Cerebellar cortex (tissue), 1 donor: ENCODE measurements at regions not wholly inside any gene's neighbourhood (a gene's known extent, or its start where the extent isn't known, plus 50 kb on each side); places are given as distances from the start of the nearest gene placed in this dataset.
"Not testable (repeated sequence)": the region's sequence is repeated elsewhere in the genome, so short reads cannot be mapped to it uniquely, and the experiment has no call there.

ENCODE experiments used
- DNase-seq: peaks from one replicate; pipeline ENCODE4 v3.0.0-alpha.2; 2015; ENCODE audit warnings: low spot score

GRCh38 chr6:12348530-12349511 lies 58.7 kb downstream of the EDN1 start:
- DNase-seq = no peak

DNA sequence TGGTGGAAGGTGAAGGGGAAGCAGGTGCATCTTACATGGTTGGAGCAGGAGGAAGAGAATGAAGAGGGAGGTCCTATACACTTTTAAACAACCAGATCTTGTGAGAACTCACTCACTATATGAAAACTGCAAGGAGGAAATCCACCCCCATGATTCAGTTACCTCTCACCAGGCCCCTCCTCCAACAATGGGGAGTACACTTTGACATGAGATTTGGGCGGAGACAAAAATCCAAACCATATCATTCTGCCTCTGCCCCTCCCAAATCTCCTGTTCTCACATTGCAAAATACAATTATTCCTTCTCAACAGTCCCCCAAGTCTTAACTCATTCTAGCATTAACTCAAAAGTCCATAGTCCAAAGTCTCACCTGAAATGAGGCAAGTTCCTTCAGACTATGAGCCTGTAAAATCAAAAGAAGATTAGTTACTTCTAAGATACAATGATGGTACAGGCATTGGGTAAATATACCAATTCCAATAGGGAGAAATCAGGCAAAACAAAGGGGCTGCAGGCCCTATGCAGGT lies 60.5 kb downstream of the EDN1 start:
- DNase-seq = no peak

DNA sequence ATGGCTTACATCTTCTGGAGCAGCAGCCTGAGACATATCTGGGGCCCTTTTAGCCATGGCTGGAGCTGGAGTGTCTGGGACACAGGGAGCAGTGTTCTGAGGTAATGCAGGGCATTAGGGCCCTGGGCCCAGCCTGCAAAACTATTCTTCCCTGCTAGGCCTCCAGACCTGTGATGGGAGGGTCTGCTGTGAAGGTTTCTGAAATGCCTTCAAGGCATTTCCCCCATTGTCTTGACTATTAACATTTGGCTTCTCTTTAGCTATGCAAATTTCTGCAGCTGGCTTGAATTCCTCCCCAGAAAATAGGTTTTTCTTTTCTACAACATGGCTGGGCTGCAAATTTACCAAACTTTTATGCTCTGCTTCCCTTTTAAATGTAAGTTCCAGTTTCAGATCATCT lies 61.5 kb downstream of the EDN1 start:
- DNase-seq = no peak

DNA sequence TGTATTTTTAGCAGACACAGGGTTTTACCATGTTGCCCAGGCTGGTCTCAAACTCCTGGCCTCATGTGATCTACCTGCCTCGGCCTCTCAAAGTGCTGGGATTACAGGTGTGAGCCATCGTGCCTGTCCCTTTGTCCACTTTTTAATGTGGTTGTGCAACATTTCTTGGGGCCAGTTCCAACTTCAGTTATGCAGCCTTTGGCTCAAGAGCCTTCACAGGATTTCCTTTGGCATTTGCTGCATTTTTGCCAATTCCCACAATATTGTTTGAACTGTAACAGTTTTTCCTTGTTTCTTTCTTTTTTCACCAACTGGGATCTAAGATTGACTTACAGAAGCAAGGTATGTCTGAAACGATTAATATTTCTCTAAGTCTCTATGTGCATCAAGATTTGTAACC lies 63.6 kb downstream of the EDN1 start:
- no peak for DNase-seq

GRCh38 chr6:12354499-12354898 lies 64.3 kb downstream of the EDN1 start:
- no peak for DNase-seq

DNA sequence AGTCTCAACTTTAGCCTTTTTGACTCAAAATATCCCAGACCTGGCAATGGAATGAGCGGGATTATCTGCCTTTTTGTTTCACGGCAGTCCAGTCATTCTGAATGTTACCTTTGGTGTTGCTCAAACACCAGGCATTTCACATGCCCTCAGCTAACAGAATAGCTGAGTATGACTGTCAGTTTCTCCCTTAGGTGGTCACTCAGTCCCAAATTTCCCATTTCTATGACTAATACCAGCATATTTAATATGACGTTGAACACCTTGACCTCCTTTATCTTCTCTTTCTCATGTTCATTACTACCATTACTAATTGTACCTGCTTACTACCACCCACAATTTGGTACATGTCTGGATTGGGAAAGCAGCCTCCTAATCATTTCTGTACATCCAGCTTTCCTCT lies 65.2 kb downstream of the EDN1 start:
- DNase-seq = no peak

GRCh38 chr6:12356431-12356830 lies 66.3 kb downstream of the EDN1 start:
- DNase-seq = no peak

GRCh38 chr6:12356983-12357972 lies 67.1 kb downstream of the EDN1 start:
- no peak for DNase-seq

DNA sequence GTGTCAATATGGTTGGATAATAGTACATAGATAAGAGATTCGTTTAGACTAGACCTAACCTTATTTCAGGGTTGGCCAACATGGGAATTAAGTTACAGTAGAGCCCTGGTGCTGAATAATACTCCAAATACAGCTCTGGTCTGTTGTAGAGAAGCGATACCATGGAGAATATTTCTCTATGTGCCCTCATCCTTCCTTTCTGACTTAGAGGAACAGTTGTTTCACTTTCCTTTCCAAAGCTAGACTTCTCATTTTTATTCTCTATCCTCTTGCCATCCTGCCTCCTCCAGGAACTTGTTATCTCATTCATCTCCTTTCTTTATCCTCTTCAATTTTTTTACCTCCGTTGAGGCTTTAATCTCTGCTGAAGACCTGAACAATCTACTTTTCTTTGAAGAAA lies 68.9 kb downstream of the EDN1 start:
- no peak for DNase-seq

DNA sequence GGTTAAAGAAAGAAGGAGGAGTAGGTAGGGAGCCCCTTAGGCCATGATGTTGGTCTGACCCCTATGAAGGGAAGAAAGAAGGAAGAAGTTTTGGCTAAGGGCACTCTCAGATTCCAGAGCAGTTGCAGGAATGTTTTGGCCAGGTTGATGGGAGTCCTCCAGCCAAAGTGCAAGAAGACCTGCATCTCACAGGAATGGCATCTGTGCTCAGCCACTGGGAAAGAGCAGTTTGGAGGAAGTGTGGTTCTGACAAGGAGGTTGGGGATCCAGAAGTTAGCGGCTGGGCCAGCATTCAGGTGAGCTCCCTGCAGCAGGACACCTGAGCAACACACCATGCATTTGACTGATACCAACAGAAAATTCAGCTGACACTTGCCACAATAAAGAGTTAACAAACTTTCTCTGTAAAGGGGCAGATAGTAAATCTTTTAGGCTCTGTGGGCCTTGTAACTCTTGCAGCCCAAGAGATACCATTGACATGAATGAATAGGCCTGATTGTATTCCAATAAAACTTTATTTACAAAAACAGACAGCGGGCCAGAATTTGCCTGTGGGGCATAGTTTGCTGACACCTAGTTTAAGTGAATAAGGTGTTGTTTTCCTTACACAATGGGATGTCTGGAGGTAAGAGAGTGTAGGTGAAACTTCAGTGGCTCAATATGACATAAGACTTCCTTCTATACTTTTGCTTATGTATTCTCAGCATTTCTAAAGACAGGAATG lies 71.0 kb downstream of the EDN1 start:
- DNase-seq = no peak

- DNase-seq = not testable (repeated sequence)
These were observed 73.1 kb downstream of the EDN1 start for GRCh38 chr6:12363277-12363650.

DNA sequence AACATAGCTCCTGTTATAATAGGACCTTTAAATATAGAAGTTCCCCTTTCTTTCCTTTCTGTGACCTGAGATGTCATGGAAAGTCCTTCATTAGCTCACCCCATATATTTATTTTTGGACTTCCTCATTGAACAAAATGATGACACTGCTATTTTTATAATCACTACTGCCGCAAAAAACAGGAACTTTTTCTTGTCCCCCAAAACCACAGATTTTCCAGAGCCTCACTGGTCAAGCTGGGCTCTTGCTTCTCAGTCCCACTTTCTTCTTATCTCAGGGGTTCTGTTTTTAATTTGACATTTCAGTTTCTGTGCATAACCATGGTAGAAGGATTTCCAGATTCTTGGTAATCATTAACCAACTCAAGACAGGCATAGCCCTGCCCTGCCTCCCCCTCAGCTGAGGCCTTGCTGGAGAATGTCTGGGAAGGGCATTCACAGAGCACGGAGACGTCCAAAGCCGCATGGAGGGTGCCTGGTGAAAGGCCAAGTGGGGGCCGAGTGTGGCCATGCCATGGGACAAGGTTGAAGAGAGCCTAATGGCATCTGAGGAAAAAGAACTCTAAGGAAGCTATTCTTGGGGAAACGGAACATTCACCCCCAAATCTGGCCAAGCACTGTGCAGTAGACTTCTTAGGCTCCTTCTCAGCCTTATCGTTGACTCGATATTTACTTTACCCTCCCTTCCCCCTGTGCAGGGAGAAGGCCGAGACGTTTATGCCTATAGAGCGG lies 73.7 kb downstream of the EDN1 start:
- DNase-seq = no peak

DNA sequence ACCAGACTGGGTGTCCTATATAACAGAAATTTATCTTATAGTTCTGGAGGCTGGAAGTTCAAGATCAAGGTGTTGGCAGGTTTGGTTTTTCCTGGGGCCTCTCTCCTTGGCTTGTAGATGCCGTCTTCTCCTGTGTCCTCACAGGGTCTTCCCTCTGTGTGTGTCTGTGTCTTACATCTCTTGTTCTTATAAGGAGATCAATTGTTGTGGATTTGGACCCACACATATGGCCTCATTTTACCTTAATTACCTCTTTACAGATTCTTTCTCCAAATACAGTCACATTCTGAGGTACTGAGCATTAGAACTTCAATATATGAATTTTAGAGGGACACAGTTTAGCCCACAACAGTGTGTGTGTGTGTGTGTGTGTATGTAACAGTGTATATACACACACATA lies 74.5 kb downstream of the EDN1 start:
- DNase-seq = no peak

DNA sequence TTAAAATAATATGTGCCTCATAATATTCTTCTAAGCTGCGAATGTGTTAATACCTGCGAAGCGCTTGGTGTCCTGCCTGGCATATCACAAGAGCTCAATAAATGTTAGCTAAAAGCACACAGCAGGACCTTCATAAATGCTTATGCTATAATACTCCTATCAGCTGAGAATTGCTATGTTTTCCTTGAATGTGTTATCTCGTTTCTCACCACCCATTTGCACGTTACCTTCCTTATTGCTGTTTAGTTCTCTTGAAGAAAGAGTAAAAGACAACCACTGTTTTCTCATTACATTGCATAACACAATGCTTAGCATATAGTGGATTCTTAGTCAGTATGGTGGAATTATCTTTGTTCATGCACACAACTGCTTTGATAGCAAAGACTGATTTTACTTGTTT lies 76.6 kb downstream of the EDN1 start:
- no peak for DNase-seq

DNA sequence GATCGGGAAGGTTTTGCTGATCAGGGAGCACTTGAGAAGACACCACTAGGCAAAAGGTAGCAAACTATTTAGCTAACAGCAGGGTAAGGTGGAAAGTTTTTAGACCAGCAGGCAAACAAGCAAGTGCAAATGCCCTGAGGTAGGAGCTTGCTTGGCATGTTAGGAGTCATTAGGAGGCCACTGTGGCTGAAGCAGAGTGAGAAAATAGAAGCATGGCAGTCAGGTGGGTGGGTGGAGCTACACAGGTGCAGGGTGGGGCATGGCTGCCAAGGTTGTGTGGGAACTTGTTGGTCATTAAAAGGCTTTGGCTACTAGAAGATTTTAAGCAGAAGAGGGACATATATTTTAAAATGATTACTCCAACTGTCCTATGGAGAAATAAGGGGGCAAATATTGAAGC lies 77.3 kb downstream of the EDN1 start:
- no peak for DNase-seq

DNA sequence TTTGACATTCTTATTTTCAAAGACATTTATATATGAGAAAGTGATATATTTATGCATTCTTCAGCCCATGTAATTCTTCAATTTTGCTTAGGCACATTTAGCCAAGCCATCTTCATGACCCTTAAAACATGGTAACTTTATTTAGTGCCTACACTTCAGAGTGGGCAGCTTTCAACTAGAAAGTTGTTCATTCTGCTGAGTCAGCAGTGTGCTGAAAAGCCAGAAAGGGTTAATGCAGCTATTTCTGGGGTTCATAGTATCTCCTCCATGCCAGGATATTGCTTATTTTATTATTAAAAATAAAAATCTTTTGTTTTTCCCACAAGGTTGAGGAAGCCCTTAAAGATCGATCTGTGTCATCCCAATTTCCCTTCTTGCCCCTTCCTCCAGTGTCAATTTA lies 79.2 kb downstream of the EDN1 start:
- DNase-seq = no peak

- DNase-seq = no peak
These were observed 79.7 kb downstream of the EDN1 start for GRCh38 chr6:12369781-12370262.

DNA sequence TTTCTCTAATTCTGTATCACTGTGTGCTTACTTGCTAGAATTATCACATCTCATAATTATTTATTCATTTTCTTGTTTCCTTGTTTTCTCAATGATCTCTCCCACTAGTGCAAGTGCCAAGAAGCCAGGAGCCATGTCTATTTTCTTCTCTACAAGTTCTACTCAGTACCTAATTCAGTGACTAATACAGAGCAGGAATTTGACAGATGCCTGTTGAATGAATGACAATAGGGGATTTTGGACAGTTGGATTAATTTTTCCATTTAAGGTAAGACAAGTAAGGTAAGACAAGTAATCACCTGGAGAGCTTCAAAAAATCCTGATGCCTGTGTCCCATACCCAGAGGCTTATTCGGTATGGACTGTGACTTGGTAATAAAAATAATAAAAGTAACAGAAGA lies 81.0 kb downstream of the EDN1 start:
- DNase-seq = no peak

DNA sequence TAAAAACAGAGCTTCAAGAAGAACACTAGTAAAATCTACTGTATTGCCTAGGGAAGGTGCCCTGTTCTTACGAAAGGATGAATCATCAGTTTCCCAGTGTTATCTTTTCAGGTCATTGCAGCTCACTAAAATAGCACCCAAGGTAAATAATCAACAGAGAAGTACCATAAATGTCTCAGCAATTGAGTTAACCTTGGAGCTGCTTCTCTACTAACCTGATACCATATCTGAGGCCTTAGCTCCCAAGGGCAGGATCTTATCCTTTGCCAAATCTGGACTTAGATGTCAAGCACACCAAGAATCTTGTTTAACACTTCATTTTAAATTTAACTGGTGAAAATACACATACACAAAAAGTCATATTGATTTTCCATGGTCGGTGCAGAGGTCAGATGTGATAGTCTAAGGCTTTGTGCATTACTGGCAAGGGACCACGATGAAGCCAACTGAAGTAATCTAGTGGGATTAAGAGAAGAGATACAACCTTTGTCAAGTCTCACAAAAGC lies 81.5 kb downstream of the EDN1 start:
- DNase-seq = no peak

- no peak for DNase-seq
These were observed 89.0 kb downstream of the EDN1 start for GRCh38 chr6:12379181-12379580.

DNA sequence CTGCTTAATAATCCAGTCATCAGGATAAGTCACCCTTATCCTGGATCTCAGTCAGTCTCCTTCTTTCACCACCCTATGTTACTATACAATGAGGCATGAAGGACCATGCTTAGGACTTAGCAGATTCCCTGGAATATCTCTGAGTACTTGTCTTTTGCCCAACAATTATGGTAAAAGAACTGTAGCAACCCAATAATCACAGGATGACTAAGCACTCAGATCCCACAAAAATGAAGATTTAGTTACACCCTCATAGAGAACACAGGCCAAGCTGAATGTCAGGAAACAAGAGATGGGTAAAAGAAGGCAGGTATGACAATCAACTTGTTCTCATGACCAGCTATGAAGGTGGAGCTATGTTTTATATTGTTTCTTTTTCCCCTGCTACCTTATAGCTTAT lies 91.4 kb downstream of the EDN1 start:
- DNase-seq = no peak
